ENCODE measurements at regions not wholly inside any gene's neighbourhood (a gene's known extent, or its start where the extent isn't known, plus 50 kb on each side); places are given as distances from the start of the nearest gene placed in this dataset.

DNA sequence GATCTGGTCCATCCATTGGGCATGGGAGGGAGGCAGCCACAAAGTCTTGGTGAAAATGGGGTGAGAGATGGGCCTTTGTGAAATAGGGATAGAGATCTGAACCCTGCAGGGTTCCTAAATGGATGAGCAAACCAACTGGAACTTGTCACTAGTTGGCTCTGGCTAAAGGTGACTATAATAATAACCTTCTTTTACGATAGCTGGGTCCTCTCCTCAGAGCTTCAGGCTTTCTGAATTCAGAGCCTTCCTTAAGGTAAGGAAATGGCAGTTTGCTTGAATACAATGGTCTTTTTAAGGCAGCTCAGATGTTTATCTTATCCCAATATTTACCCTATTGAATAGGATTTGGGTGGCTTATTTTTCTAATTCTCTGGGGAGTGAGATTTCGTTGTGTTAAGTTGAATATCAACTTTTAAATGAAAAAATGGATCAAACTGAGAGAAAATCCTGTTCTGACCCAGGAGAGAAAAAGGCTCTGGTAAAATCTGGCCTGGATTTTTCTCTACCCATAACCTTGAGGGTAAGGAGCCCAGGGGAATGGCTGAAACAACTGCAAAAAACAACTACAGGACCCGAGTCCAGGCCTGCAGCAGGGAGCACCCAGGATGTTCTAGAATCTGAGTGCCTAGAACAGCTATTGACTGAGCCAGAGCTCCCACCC is 61.1 kb upstream of the CXCR4 start:
- no peak overlapping the region for H3K4me3 ChIP-seq (ENCODE audit: low read length)
- no peaks in the 10 kb centered on the region for H3K27me3 ChIP-seq (ENCODE audit: control insufficient read depth in 1 of 2, insufficient read depth in 2 of 2, low read length in 2 of 2)
- peaks cover 14% of the 10 kb centered on the region for H3K4me1 ChIP-seq (ENCODE audit: insufficient read depth, low read length)
- ChIA-PET POLR2A (interaction anchor here (0.6 to 1.6 kb wide), 2 partner anchors 7 to 50 kb away, joined by 3 read pairs; no protein-coding TSS in a partner anchor), CTCF (no interaction called here)
- Mint-ChIP-seq H3K9me3 (no peaks in the 10 kb centered on the region), H3K4me1 (ENCODE audit: low read depth) (peaks cover 22% of the 10 kb centered on the region), H3K36me3 (ENCODE audit: low read depth) (no peaks in the 10 kb centered on the region), H3K27me3 (no peaks in the 10 kb centered on the region), H3K4me3 (no peak overlapping the region), H3K27ac (no peak overlapping the region)
- no peaks in the 10 kb centered on the region for H3K36me3 ChIP-seq (ENCODE audit: insufficient read depth, low read length)
- intact Hi-C loops (cut with DNase I, micrococcal nuclease), result no loop called here
- no peak for TF ChIP-seq CTCF (IDR thresholded peaks at IDR 0.05)
- no peaks in the 10 kb centered on the region for H3K9me3 ChIP-seq (ENCODE audit: control insufficient read depth in 1 of 2, insufficient read depth in 1 of 2, low read length in 2 of 2)
- H3K27ac ChIP-seq (ENCODE audit: low read depth in 1 of 2, low read length in 2 of 2), result no peak overlapping the region
- ATAC-seq (ENCODE audit: poor library complexity) (no peak), DNase-seq (no peak)

GRCh38 chr2:136175868-136176267 is 57.9 kb upstream of the CXCR4 start:
- H3K36me3 ChIP-seq (ENCODE audit: insufficient read depth, low read length), result no peaks in the 10 kb centered on the region
- ChIA-PET CTCF (no interaction called here), POLR2A (no interaction called here)
- no peak overlapping the region for H3K27ac Mint-ChIP-seq
- intact Hi-C loops (cut with DNase I, micrococcal nuclease), result no loop called here
- no peak overlapping the region for H3K27ac ChIP-seq (ENCODE audit: low read depth in 1 of 2, low read length in 2 of 2)
- no peaks in the 10 kb centered on the region for H3K27me3 ChIP-seq (ENCODE audit: control insufficient read depth in 1 of 2, insufficient read depth in 2 of 2, low read length in 2 of 2)
- TF ChIP-seq CTCF (IDR thresholded peaks at IDR 0.05), result no peak
- peaks cover 31% of the 10 kb centered on the region for H3K4me1 Mint-ChIP-seq (ENCODE audit: low read depth)
- no peak for ATAC-seq (ENCODE audit: poor library complexity)
- peaks cover 21% of the 10 kb centered on the region for H3K4me1 ChIP-seq (ENCODE audit: insufficient read depth, low read length)
- H3K9me3 ChIP-seq (ENCODE audit: control insufficient read depth in 1 of 2, insufficient read depth in 1 of 2, low read length in 2 of 2), result no peaks in the 10 kb centered on the region
- DNase-seq, result no peak
- H3K4me3 ChIP-seq (ENCODE audit: low read length), result no peak overlapping the region
- H3K9me3 Mint-ChIP-seq, result no peaks in the 10 kb centered on the region
- no peaks in the 10 kb centered on the region for H3K27me3 Mint-ChIP-seq
- H3K36me3 Mint-ChIP-seq (ENCODE audit: low read depth), result no peaks in the 10 kb centered on the region
- H3K4me3 Mint-ChIP-seq, result no peak overlapping the region

GRCh38 chr2:136175466-136175865 is 57.5 kb upstream of the CXCR4 start:
- TF ChIP-seq CTCF (IDR thresholded peaks at IDR 0.05), result no peak
- Mint-ChIP-seq H3K4me1 (ENCODE audit: low read depth) (peaks cover 31% of the 10 kb centered on the region), H3K4me3 (no peak overlapping the region), H3K27ac (no peak overlapping the region), H3K36me3 (ENCODE audit: low read depth) (no peaks in the 10 kb centered on the region), H3K27me3 (no peaks in the 10 kb centered on the region), H3K9me3 (no peaks in the 10 kb centered on the region)
- H3K27ac ChIP-seq (ENCODE audit: low read depth in 1 of 2, low read length in 2 of 2), result no peak overlapping the region
- no peaks in the 10 kb centered on the region for H3K36me3 ChIP-seq (ENCODE audit: insufficient read depth, low read length)
- ChIA-PET CTCF (no interaction called here), POLR2A (interaction anchor here (1.7 kb wide), 1 partner anchor 57 kb away, joined by 5 read pairs; no protein-coding TSS in a partner anchor)
- H3K27me3 ChIP-seq (ENCODE audit: control insufficient read depth in 1 of 2, insufficient read depth in 2 of 2, low read length in 2 of 2), result no peaks in the 10 kb centered on the region
- no peaks in the 10 kb centered on the region for H3K9me3 ChIP-seq (ENCODE audit: control insufficient read depth in 1 of 2, insufficient read depth in 1 of 2, low read length in 2 of 2)
- peaks cover 19% of the 10 kb centered on the region for H3K4me1 ChIP-seq (ENCODE audit: insufficient read depth, low read length)
- intact Hi-C loops (cut with DNase I, micrococcal nuclease), result no loop called here
- DNase-seq (no peak), ATAC-seq (ENCODE audit: poor library complexity) (no peak)
- H3K4me3 ChIP-seq (ENCODE audit: low read length), result no peak overlapping the region
